ENCODE measurements at regions not wholly inside any gene's neighbourhood (a gene's known extent, or its start where the extent isn't known, plus 50 kb on each side); places are given as distances from the start of the nearest gene placed in this dataset.

GRCh38 chr21:15197696-15198095 lies 132.9 kb upstream of the NRIP1 start:
- no peak for DNase-seq
- Histone ChIP-seq H3K9me3 (ENCODE audit: control insufficient read depth, low read depth, low read length) (no peaks in the 10 kb centered on the region), H3K4me3 (ENCODE audit: low read length) (no peak overlapping the region), H3K27ac (ENCODE audit: low read length) (no peak overlapping the region), H3K4me1 (ENCODE audit: control insufficient read depth, insufficient read depth, low read length) (peaks cover 9% of the 10 kb centered on the region), H3K36me3 (ENCODE audit: control insufficient read depth, insufficient read depth, low read length) (no peaks in the 10 kb centered on the region), H3K27me3 (ENCODE audit: control insufficient read depth, insufficient read depth, low read length) (no peaks in the 10 kb centered on the region)
- 86% methylated on average over 1 of the region's 2 CpGs for WGBS (ENCODE audit: insufficient coverage, low lambda C conversion rate)

GRCh38 chr21:15199414-15200383 lies 134.9 kb upstream of the NRIP1 start:
- DNase-seq: no peak
- 92% methylated on average over 4 of the region's 8 CpGs for WGBS (ENCODE audit: insufficient coverage, low lambda C conversion rate)

GRCh38 chr21:15203740-15204139 lies 138.9 kb upstream of the NRIP1 start:
- Histone ChIP-seq H3K27me3 (ENCODE audit: control insufficient read depth, insufficient read depth, low read length) (no peaks in the 10 kb centered on the region), H3K27ac (ENCODE audit: low read length) (no peak overlapping the region), H3K4me3 (ENCODE audit: low read length) (no peak overlapping the region), H3K9me3 (ENCODE audit: control insufficient read depth, low read depth, low read length) (no peaks in the 10 kb centered on the region), H3K36me3 (ENCODE audit: control insufficient read depth, insufficient read depth, low read length) (no peaks in the 10 kb centered on the region), H3K4me1 (ENCODE audit: control insufficient read depth, insufficient read depth, low read length) (no peaks in the 10 kb centered on the region)
- whole genome bisulfite sequencing (ENCODE audit: insufficient coverage, low lambda C conversion rate): no CpG with 5 or more reads among the region's 3 CpGs
- DNase-seq: no peak

More at GRCh38 chr21:15199414-15200383, 134.9 kb upstream of the NRIP1 start:
- H3K27ac ChIP-seq (ENCODE audit: low read length): no peak overlapping the region
- peaks cover 9% of the 10 kb centered on the region for H3K4me1 ChIP-seq (ENCODE audit: control insufficient read depth, insufficient read depth, low read length)
- H3K4me3 ChIP-seq (ENCODE audit: low read length): no peak overlapping the region
- H3K9me3 ChIP-seq (ENCODE audit: control insufficient read depth, low read depth, low read length): no peaks in the 10 kb centered on the region
- no peaks in the 10 kb centered on the region for H3K36me3 ChIP-seq (ENCODE audit: control insufficient read depth, insufficient read depth, low read length)
- no peaks in the 10 kb centered on the region for H3K27me3 ChIP-seq (ENCODE audit: control insufficient read depth, insufficient read depth, low read length)

GRCh38 chr21:15204140-15204969 lies 139.6 kb upstream of the NRIP1 start:
- no CpG with 5 or more reads among the region's 13 CpGs for WGBS (ENCODE audit: insufficient coverage, low lambda C conversion rate)
- DNase-seq: no peak
- Histone ChIP-seq H3K4me1 (ENCODE audit: control insufficient read depth, insufficient read depth, low read length) (no peaks in the 10 kb centered on the region), H3K9me3 (ENCODE audit: control insufficient read depth, low read depth, low read length) (no peaks in the 10 kb centered on the region), H3K36me3 (ENCODE audit: control insufficient read depth, insufficient read depth, low read length) (no peaks in the 10 kb centered on the region), H3K27ac (ENCODE audit: low read length) (no peak overlapping the region), H3K27me3 (ENCODE audit: control insufficient read depth, insufficient read depth, low read length) (no peaks in the 10 kb centered on the region), H3K4me3 (ENCODE audit: low read length) (no peak overlapping the region)

- no peaks in the 10 kb centered on the region for H3K36me3 ChIP-seq (ENCODE audit: control insufficient read depth, insufficient read depth, low read length)
- H3K4me3 ChIP-seq (ENCODE audit: low read length): no peak overlapping the region
- H3K27me3 ChIP-seq (ENCODE audit: control insufficient read depth, insufficient read depth, low read length): no peaks in the 10 kb centered on the region
- no peak overlapping the region for H3K27ac ChIP-seq (ENCODE audit: low read length)
- no CpG with 5 or more reads among the region's 4 CpGs for WGBS (ENCODE audit: insufficient coverage, low lambda C conversion rate)
- no peak for DNase-seq
- H3K9me3 ChIP-seq (ENCODE audit: control insufficient read depth, low read depth, low read length): no peaks in the 10 kb centered on the region
- H3K4me1 ChIP-seq (ENCODE audit: control insufficient read depth, insufficient read depth, low read length): no peaks in the 10 kb centered on the region
These were observed 140.1 kb upstream of the NRIP1 start for GRCh38 chr21:15204970-15205286.

- Histone ChIP-seq H3K4me3 (ENCODE audit: low read length) (no peak overlapping the region), H3K36me3 (ENCODE audit: control insufficient read depth, insufficient read depth, low read length) (no peaks in the 10 kb centered on the region), H3K9me3 (ENCODE audit: control insufficient read depth, low read depth, low read length) (no peaks in the 10 kb centered on the region), H3K4me1 (ENCODE audit: control insufficient read depth, insufficient read depth, low read length) (peaks cover 7% of the 10 kb centered on the region), H3K27ac (ENCODE audit: low read length) (no peak overlapping the region), H3K27me3 (ENCODE audit: control insufficient read depth, insufficient read depth, low read length) (no peaks in the 10 kb centered on the region)
- DNase-seq: no peak
- WGBS (ENCODE audit: insufficient coverage, low lambda C conversion rate): 100% methylated on average over 2 of the region's 5 CpGs
These were observed 141.7 kb upstream of the NRIP1 start for GRCh38 chr21:15206514-15206913.

- Histone ChIP-seq H3K9me3 (ENCODE audit: control insufficient read depth, low read depth, low read length) (no peaks in the 10 kb centered on the region), H3K4me3 (ENCODE audit: low read length) (no peak overlapping the region), H3K27me3 (ENCODE audit: control insufficient read depth, insufficient read depth, low read length) (no peaks in the 10 kb centered on the region), H3K4me1 (ENCODE audit: control insufficient read depth, insufficient read depth, low read length) (peaks cover 12% of the 10 kb centered on the region), H3K36me3 (ENCODE audit: control insufficient read depth, insufficient read depth, low read length) (no peaks in the 10 kb centered on the region), H3K27ac (ENCODE audit: low read length) (no peak overlapping the region)
- no peak for DNase-seq
- no CpG with 5 or more reads among the region's 4 CpGs for WGBS (ENCODE audit: insufficient coverage, low lambda C conversion rate)
These were observed 142.4 kb upstream of the NRIP1 start for GRCh38 chr21:15207231-15207630.

GRCh38 chr21:15207635-15208370 lies 143.0 kb upstream of the NRIP1 start:
- WGBS (ENCODE audit: insufficient coverage, low lambda C conversion rate): 100% methylated on average over 1 of the region's 13 CpGs
- H3K9me3 ChIP-seq (ENCODE audit: control insufficient read depth, low read depth, low read length): no peaks in the 10 kb centered on the region
- H3K27me3 ChIP-seq (ENCODE audit: control insufficient read depth, insufficient read depth, low read length): no peaks in the 10 kb centered on the region
- H3K36me3 ChIP-seq (ENCODE audit: control insufficient read depth, insufficient read depth, low read length): no peaks in the 10 kb centered on the region
- DNase-seq: no peak
- no peak overlapping the region for H3K4me3 ChIP-seq (ENCODE audit: low read length)
- H3K27ac ChIP-seq (ENCODE audit: low read length): no peak overlapping the region
- H3K4me1 ChIP-seq (ENCODE audit: control insufficient read depth, insufficient read depth, low read length): peaks cover 12% of the 10 kb centered on the region

GRCh38 chr21:15208786-15209185 lies 144.0 kb upstream of the NRIP1 start:
- WGBS (ENCODE audit: insufficient coverage, low lambda C conversion rate): no CpG with 5 or more reads among the region's 4 CpGs
- DNase-seq: no peak
- no peak overlapping the region for H3K4me3 ChIP-seq (ENCODE audit: low read length)

GRCh38 chr21:15209224-15209623 lies 144.4 kb upstream of the NRIP1 start:
- Histone ChIP-seq H3K27ac (ENCODE audit: low read length) (no peak overlapping the region), H3K36me3 (ENCODE audit: control insufficient read depth, insufficient read depth, low read length) (no peaks in the 10 kb centered on the region), H3K4me1 (ENCODE audit: control insufficient read depth, insufficient read depth, low read length) (peaks cover 12% of the 10 kb centered on the region), H3K9me3 (ENCODE audit: control insufficient read depth, low read depth, low read length) (no peaks in the 10 kb centered on the region), H3K4me3 (ENCODE audit: low read length) (no peak overlapping the region), H3K27me3 (ENCODE audit: control insufficient read depth, insufficient read depth, low read length) (no peaks in the 10 kb centered on the region)
- DNase-seq: no peak

More at GRCh38 chr21:15208786-15209185, 144.0 kb upstream of the NRIP1 start:
- Histone ChIP-seq H3K4me1 (ENCODE audit: control insufficient read depth, insufficient read depth, low read length) (peaks cover 12% of the 10 kb centered on the region), H3K27me3 (ENCODE audit: control insufficient read depth, insufficient read depth, low read length) (no peaks in the 10 kb centered on the region), H3K9me3 (ENCODE audit: control insufficient read depth, low read depth, low read length) (no peaks in the 10 kb centered on the region), H3K36me3 (ENCODE audit: control insufficient read depth, insufficient read depth, low read length) (no peaks in the 10 kb centered on the region), H3K27ac (ENCODE audit: low read length) (no peak overlapping the region)
